ENCODE measurements at regions not wholly inside any gene's neighbourhood (a gene's known extent, or its start where the extent isn't known, plus 50 kb on each side); places are given as distances from the start of the nearest gene placed in this dataset.

- no peak for TF ChIP-seq CTCF (IDR thresholded peaks at IDR 0.05)
- no peak for TF ChIP-seq ZFX (IDR thresholded peaks at IDR 0.05; ENCODE audit: borderline replicate concordance)
Measured at GRCh38 chr4:28432348-28433025, 1571.8 kb downstream of the STIM2 start.
